HG03342 (cell line): ENCODE measurements at regions not wholly inside any gene's neighbourhood (a gene's known extent, or its start where the extent isn't known, plus 50 kb on each side); places are given as distances from the start of the nearest gene placed in this dataset.

Experiments
- ATAC-seq: cut with Tn5 transposase; IDR thresholded peaks from one replicate; pipeline ENCODE4 v1.9.1; 2021; ENCODE audit warnings: mild to moderate bottlenecking, moderate library complexity; ENCODE audit not compliant: unreplicated experiment

GRCh38 chr11:115699326-115699725, 195.1 kb upstream of the CADM1 start:
- ATAC-seq, result no peak

GRCh38 chr11:115698243-115698642, 194.0 kb upstream of the CADM1 start:
- ATAC-seq, result no peak

- no peak for ATAC-seq
These were observed 192.3 kb upstream of the CADM1 start for GRCh38 chr11:115696563-115696962.

GRCh38 chr11:115695677-115696364, 191.6 kb upstream of the CADM1 start:
- ATAC-seq, result no peak

- no peak for ATAC-seq
These were observed 188.8 kb upstream of the CADM1 start for GRCh38 chr11:115693002-115693401.

- no peak for ATAC-seq
These were observed 186.8 kb upstream of the CADM1 start for GRCh38 chr11:115691030-115691429.

GRCh38 chr11:115687934-115688333, 183.7 kb upstream of the CADM1 start:
- ATAC-seq, result no peak

- ATAC-seq, result no peak
These were observed 180.5 kb upstream of the CADM1 start for GRCh38 chr11:115684699-115685098.

- no peak for ATAC-seq
These were observed 179.9 kb upstream of the CADM1 start for GRCh38 chr11:115684135-115684534.

GRCh38 chr11:115682888-115683287, 178.7 kb upstream of the CADM1 start:
- ATAC-seq, result no peak

- ATAC-seq, result no peak
These were observed 177.9 kb upstream of the CADM1 start for GRCh38 chr11:115682101-115682500.

- no peak for ATAC-seq
These were observed 175.7 kb upstream of the CADM1 start for GRCh38 chr11:115679945-115680344.

- no peak for ATAC-seq
These were observed 174.7 kb upstream of the CADM1 start for GRCh38 chr11:115678942-115679341.

GRCh38 chr11:115677190-115677589, 173.0 kb upstream of the CADM1 start:
- ATAC-seq, result no peak

GRCh38 chr11:115676768-115677167, 172.6 kb upstream of the CADM1 start:
- ATAC-seq, result no peak

- ATAC-seq, result no peak
These were observed 172.0 kb upstream of the CADM1 start for GRCh38 chr11:115676206-115676605.

GRCh38 chr11:115674937-115675544, 170.8 kb upstream of the CADM1 start:
- no peak for ATAC-seq

GRCh38 chr11:115674176-115674936, 170.1 kb upstream of the CADM1 start:
- ATAC-seq, result no peak

- ATAC-seq, result no peak
These were observed 169.5 kb upstream of the CADM1 start for GRCh38 chr11:115673720-115674119.

- ATAC-seq, result no peak
These were observed 168.8 kb upstream of the CADM1 start for GRCh38 chr11:115672999-115673411.

- ATAC-seq, result no peak
These were observed 168.2 kb upstream of the CADM1 start for GRCh38 chr11:115672412-115672811.
